NCI-H146 (cell line): ENCODE measurements at regions not wholly inside any gene's neighbourhood (a gene's known extent, or its start where the extent isn't known, plus 50 kb on each side); places are given as distances from the start of the nearest gene placed in this dataset.
A peak's percentile ranks its signal among the peaks of the same experiment; 100 is the strongest.
"Not testable (repeated sequence)": the region's sequence is repeated elsewhere in the genome, so short reads cannot be mapped to it uniquely, and the experiment has no call there.

Source experiments
- DNase-seq: peaks from one replicate; lab custom pipeline; 2025; lab: John Stamatoyannopoulos, UW

DNA sequence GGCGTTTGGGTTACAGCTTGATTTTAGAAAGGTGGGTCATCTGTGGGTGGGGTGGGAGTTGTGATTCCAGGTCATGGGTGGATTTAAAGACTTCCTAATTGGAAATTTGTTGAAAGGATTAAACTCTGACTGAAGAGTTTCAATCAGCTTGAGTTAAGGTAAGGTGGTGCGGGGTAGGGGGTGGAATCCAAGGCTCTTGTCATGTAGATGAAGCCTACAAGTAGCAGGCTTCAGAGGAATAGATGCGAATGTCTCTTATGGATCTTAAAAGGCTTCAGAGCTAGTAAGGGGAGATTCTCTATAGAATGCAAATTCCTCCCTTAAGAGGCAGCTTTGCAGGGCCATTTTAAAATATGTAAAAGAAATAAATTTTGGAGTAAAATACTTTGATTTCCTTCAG lies 645.3 kb downstream of the FRK start:
- no peak for DNase-seq

DNA sequence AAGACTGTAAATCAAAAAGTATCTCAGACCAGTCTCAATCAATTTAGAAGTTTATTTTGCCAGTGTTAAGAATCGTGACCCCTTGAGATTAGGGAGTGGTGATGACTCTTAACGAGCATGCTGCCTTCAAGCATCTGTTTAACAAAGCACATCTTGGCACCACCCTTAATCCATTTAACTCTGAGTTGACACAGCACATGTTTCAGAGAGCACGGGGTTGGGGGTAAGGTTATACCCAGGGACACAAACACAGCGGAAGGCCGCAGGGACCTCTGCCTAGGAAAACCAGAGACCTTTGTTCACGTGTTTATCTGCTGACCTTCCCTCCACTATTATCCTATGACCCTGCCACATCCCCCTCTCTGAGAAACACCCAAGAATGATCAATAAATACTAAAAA lies 645.8 kb downstream of the FRK start:
- not testable (repeated sequence) for DNase-seq

DNA sequence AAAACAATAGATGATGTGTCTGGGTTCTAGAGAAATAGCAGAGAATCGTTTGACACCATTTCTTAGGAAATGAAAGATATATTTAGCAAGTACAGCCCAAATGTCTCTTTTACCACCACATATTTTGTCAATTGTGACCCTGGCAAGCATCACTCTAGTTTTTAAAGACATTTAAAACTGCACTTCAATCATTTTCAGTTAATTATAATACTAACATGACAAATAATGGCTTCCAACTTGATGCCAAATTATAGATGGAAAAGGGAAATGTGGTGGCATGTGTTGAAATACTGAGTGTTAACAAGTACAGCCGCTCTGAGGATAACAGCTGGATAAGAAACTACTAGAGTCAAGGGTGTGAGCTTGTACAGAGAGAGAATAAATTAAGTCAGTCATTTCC lies 648.9 kb downstream of the FRK start:
- no peak for DNase-seq

DNA sequence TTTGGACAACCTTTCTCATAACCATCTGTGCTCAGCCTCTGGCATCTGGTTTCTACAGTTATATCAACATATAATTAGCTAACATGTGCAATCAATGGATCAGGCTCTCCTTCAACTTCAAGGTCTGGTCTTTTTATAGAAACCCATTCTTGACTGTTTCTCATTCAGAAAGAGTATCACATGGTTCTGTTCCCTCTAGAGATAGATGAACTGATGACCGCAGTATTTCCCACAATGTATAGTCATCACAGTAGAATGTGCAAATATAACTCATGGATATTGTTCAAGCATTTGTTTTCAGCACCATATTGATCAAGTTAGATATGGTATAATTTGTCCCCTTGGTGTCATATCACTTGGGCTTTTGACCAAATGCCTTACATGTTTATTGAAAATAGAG lies 656.2 kb downstream of the FRK start:
- DNase-seq: no peak

DNA sequence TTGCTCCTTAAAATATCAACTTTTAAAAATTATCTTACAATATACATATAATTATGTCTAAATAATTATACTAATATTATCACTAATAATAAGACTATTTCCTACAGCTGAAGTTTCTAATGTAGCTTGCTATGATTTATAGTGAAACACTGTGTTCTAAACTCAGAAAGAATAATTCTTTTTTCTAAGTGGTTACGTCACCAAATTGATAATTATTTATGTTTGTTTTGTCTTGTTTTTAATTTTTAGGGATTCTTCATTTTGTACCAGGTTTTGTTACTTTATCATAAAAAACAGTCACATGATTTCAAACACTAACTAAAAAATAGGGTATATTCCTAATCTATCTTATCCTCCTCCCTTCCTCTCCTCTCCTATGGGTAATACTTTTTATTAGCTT lies 662.1 kb downstream of the FRK start:
- no peak for DNase-seq

DNA sequence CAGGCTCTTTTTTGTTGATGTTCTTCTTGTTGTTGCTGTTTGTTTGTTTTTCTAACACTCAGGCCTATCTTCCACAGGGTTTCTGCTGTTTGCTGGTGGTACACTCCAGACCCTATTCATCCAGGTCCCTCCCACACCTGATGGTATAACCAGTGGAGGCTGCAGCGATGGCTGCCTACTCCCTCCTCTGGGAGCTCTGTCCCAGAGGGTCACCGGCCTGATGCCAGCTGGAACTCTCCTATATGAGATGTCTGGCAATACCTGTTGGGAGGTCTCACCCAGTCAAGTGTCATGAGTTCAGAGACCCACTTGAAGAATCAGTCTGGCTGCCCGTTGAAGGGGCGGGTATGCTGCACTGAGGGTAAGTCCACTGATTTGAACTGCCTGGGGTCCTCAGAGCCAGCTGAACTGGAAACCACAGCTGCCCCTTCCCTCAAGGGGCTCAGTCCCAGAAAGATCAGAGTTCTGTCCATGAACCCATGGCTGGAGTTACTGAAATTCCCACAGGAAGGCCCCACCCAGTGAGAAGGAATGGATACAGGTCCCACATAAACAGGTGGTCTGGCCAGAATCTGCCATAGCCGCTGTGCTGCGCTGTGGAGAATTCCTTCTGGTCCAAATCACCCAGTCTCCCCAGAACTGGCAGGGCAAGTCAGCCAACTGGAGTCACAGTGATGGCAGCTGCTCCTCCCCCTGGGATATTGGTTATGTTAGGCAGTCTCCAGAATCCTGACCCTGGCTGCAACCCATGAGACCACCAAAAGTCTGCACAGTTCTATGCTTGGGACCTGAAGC lies 664.4 kb downstream of the FRK start:
- DNase-seq: no peak

DNA sequence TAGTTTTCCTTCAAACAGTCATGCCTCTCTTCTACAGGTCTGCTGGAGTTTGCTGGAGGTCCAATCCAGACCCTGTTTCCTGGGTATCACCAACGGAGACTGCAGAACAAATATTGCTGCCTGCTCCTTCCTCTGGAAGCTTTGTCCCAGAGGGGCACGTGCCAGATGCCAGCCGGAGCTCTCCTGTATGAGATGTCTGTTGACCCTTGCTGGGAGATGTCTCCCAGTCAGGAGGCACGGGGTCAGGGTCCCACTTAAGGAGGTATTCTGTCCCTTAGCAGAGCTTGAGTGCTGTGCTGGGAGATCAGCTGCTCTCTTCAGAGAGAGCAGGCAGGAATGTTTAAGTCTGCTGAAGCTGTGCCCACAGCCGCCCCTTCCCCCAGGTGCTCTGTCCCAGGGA lies 666.9 kb downstream of the FRK start:
- DNase-seq: no peak

DNA sequence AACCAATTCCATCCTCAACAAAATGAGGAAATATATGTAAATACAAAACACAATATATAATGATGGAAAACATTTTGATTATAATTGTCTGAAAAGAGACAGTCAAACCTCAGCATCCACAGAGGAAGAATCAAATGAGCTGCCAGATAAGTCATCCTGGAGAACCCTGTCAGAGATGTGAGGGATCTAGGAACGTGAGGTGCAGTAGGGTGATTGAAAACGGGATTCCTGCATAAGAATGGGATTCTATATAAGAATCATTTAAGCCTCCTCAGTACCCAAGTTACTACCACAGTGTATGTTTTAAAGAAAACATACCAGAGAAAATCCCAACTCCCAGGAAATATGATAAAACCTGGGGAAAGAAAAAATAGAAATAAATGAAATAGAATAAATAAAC lies 690.5 kb downstream of the FRK start:
- DNase-seq: no peak

DNA sequence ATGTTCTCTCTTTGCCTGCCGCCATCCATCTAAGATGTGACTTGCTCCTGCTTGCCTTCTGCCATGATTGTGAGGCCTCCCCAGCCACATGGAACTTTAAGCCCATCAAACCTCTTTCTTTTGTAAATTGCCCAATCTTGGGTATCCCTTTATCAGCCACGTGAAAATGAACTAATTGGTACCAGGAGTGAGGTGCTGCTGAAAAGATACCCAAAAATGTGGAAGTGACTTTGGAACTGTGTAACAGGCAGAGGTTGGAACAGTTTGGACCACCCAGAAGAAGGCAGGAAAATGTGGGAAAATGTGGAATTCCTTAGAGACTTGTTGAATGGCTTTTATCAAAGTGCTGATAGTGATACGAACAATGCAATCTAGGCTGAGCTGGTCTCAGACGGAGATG lies 694.9 kb downstream of the FRK start:
- no peak for DNase-seq

DNA sequence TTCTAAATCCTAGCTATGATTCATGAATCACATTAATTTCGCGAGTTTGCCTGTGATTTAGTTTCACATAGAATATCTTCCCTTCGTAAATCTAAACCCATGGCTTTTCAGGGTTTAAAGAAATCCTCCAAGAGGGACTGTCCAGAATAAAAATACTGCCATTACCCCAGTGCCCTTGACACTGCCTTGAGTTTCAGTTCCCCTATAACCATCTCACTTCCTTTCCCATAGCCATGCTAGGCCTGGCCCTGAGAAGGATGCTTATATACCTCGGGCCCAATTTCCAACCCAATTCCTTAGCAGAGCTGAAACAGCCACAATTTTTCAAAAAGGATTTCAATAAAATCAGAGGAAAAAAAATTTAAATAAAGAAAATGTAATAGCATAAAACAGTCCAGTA lies 697.3 kb downstream of the FRK start:
- DNase-seq: no peak

DNA sequence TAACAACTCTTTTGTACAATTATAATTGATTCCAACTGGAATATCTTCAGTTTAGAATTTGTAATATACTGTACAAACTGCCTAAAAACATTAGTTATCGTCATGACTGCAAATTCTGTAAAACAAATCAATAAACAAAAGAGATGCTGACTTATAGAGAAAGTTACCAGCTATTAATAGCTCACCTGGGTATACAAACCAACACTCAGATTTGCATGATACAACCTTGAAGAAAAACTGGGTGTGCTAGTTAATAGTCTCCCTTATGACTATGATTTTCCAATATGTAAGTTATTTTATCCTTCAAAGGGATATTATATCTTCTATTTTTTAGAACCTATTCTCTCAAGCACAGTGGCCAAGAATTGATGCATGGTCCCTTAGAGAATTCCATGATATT lies 698.5 kb downstream of the FRK start:
- no peak for DNase-seq

DNA sequence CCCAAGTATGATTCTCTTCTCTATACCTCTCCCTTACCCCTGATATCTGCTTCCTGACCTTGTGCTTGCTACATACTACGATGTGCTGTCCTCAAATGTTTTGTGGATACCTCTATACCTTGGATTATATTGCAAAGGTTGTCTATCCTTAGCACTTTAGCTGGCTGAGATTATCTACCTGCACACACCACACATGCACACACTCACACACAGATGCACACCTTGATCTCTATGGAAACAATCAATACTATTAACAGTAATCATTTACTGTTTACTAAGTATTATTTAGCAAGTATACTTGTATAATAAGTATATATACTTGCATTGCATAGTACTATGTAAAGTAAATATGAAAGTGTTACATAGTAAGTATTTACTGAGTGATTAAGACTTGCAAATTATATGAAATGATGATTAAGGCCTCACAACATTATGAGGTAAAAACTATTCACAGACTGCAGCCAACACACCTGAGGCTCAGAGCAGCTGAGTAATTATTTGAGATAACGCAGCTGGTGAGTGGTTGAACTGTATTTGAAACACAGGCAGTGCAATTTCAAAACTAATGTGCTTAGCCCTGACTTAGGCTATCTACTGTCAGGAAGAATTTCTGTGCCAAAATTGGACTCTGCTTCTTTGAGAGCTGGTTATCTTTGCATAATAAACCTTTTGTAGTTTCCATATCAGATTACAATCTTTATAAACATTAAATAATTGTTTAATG lies 699.9 kb downstream of the FRK start:
- DNase-seq: peak; percentile 90

DNA sequence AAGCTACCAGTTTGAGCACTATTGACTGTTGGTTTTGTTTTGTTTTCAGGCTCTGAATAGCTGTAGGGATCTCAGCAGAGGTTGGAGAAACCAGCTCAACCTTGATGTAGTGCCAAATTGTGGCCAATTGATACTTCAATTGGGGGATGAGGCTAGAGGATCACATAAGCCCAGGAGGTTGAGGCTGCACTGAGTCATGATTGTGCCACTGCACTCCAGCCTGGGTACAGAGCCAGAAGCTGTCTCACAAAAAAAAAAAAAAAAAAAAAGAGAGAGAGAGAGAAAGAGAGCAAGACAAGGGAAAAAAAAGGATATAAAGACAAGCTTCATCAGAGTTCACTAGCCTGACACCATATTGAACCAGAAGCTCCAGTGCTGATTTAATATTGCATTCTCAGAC lies 702.1 kb downstream of the FRK start:
- DNase-seq: no peak

DNA sequence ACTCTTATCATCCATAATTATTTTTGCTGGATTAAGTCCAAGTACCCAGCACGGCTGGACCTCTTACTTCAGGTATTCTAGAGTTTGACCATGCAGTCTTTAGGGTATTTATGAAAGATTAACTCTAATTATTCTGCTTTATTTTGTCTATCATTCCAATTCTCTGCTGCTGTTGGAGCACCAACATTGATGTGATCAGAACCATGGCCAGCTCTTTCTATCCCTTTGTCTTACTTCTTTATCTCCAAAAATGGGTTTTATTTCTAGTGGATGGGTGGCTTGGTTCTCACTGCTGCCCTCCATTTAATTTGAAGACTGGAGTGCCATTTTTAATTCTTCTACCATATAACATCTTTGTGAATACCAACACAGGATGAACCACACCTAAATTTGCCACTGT lies 704.3 kb downstream of the FRK start:
- no peak for DNase-seq

DNA sequence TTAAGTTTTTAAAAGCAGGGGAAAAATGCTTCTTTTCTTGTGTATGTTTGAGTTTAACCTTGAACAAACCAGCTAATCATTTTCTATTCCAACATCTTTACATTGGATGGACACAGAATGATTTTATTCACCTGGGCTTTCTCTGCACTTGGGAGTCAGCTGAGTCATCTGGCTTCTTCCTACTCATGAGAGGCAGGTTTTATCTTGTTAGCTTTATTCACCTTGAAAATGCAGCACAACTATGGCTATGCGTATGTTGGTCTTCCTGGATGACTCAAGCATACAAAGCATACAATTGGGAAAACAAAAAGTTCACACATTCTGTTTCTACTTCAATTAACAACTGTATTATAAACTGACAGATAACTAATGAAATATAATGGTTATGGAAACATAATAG lies 737.7 kb downstream of the FRK start:
- DNase-seq: no peak

DNA sequence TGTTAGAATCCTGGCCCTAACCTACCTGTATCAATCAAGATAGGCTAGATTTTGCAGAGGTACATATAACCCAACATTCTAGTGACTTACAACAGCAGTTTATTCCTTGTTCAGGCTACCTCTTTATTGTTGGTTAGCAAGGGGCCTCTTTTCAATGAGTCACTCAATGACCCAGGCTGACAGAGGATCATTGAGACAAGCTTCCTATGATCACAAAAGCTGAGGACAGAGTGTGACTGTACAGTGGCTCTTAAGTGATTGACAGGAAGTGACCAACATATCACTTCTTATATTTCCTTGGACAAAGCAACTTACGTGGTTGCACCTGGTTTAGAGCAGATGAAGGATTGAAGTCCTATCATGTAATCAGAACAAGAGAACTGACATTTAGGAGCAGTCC lies 740.9 kb downstream of the FRK start:
- DNase-seq: no peak

DNA sequence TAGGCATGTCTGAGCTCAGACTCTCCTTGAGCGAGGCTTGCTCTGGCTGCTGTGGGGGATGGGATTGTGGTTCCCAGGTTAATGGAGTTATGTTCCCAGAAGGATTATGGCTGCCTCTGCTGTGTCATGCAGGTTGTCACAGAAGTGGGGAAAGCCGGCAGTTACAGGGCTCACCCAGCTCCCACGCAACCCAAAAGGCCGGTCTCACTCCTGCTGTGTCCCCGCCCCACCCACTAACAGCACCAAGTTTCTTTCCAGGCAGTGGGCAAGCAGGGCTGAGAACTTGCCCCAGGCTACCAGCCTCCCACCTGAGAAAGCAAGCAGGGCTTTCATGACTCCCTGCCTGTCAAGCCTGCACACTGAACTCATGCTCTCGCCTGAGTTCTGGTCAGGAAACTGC lies 750.5 kb downstream of the FRK start:
- no peak for DNase-seq

DNA sequence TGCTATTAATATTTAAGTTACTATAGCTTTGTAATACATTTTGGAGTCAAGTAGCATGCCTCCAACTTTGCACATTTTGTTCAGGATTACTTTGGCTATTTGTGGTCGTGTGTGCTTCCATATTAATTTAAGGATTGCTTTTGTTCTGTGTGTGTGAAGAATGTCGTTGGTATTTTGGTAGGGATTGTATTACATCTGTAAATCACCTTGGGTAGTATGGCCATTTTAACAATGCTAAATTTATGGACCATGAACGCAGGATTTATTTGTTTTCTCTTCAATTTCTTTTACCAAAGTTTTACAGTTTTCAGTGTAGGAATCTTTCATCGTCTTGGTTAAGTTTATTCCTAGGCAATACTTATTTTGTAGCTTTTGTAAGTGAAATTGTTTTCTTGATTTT lies 758.0 kb downstream of the FRK start:
- no peak for DNase-seq

DNA sequence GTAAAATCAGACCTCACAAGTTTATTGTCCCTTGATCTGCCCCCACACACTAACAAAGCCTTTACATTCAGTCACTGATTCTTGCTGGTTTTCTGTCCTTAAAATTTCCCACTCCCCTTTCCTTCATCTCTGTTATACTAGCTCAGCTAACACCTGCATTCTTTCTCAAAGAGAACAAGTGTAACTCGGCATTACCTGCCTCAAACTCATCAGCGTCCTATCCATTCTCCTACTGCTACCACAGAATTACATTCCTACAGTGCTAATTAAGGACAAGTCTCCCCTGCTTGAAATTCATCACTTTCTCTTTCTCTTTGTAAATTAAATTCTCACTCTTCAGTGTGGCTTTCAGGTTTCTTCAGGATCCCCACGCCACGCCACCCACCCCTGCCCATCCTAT lies 773.2 kb downstream of the FRK start:
- DNase-seq: no peak

DNA sequence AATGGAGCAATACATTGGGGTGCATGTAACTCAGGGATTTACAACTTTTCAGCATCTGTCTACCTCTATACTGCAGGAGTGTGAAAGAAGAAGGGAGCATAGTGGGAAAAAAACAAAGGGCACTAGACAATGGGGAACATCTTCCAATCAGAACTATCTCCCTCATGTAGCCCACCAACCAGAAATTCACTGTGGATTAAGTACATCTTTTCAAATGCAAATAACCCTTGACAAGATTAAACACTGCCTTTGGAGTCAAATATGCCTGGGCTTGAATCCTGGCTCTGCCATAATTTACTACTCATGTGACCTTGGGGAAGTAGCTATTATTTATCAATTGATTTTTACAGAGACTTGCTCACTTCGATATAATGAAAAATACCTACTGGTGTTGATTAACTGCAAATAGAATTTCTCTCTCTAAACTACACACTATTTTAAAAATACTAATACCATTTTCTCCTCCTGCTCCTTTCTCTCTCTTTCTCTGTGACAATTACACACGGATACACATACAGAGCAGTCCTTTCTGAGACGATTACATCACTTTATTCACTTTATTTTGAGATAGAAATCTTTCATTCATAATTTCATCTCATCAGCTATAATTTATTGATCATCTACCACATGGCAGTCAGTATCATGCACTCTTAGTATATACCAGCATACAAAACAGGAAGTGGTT lies 783.7 kb downstream of the FRK start:
- no peak for DNase-seq

DNA sequence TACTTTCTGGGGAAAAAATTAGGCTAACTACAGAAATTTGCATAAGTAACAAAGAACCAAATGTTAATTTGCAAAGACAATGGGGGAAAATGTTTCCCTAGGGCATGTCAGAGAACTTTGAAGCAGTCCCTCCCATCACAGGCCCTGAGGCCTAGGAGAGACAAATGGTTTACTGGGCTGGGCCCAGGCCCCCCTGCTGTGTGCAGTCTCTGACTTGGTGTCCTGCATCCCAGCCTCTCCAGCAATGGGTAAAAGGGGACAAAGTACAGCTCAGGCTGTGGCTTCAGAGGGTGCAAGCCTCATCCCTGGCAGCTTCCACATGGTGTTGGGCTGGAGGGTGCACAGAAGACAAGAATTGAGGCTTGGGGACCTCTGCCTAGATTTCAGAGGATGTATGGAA lies 788.4 kb downstream of the FRK start:
- no peak for DNase-seq

DNA sequence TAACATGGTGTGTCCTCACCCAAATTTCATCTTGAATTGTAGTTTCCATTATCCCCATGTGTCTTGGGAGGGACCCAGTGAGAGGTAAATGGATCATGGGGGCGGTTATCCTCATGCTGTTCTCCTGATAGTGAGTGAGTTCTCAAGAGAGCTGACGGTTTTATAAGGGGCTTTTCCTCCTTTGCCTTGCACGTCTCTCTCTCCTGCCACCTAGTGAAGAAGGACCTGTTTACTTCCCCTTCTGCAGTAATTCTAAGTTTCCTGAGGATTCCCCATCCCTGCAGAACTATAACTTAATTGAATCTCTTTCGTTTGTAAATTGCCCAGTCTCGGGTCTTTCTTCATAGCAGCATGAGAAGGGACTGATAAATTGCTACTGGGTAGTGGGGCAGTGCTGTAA lies 789.3 kb downstream of the FRK start:
- no peak for DNase-seq

DNA sequence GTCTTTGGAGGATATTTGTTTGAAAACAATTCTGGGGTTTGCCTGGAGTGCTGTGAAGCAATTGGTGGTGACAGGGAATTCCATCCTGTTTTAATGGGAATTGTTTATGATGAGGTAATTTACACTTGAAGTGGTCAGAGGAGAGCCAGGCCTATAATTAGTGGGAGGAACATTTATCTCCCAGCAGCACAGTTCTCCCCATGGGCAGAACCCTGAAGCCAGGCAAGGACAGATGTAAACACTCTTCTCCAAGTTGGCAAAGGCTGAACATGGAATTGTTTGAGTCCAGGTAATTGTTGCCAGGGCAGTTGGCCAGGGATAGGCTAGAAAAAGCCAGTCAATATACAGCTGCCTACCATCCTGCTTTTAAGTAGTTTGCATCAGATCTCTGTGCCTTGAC lies 789.7 kb downstream of the FRK start:
- DNase-seq: peak; percentile 28
